Astrocyte of the cerebellum (primary cell): ENCODE measurements at regions not wholly inside any gene's neighbourhood (a gene's known extent, or its start where the extent isn't known, plus 50 kb on each side); places are given as distances from the start of the nearest gene placed in this dataset.

Experiments
- DNase-seq: peaks from one replicate; pipeline ENCODE4 v3.0.0-alpha.2; 2011; ENCODE audit warnings: low read depth
- H3K4me3 ChIP-seq: 2 replicates; pipeline ENCODE4 v1.5.1; 2011; ENCODE audit warnings: mild to moderate bottlenecking, low read depth, low read length, moderate library complexity
- CTCF ChIP-seq: IDR thresholded peaks from 2 replicates; pipeline ENCODE4 v1.5.1; 2012; ENCODE audit warnings: low read length, low read depth, moderate library complexity, mild to moderate bottlenecking; ENCODE audit errors: missing control alignments
- in situ Hi-C: cut with HindIII; loops from 2 replicates; pipeline ENCODE4 v1.10.0; 2017; ENCODE audit warnings: low sequenced_read_pairs

- DNase-seq: no peak
- no peak for TF ChIP-seq CTCF
- in situ Hi-C loops: no loop called here
- H3K4me3 ChIP-seq: no peak overlapping the region
These were observed 190.8 kb downstream of the TMEM18 start for GRCh38 chr2:486371-486770.

GRCh38 chr2:481388-481787 lies 193.5 kb upstream of the ALKAL2 start:
- no peak overlapping the region for H3K4me3 ChIP-seq
- no peak for DNase-seq
- in situ Hi-C loops: no loop called here
- TF ChIP-seq CTCF: no peak

GRCh38 chr2:479490-480176 lies 191.7 kb upstream of the ALKAL2 start:
- H3K4me3 ChIP-seq: no peak overlapping the region
- in situ Hi-C loops: no loop called here
- no peak for DNase-seq
- TF ChIP-seq CTCF: no peak

GRCh38 chr2:479031-479430 lies 191.1 kb upstream of the ALKAL2 start:
- TF ChIP-seq CTCF: no peak
- no peak overlapping the region for H3K4me3 ChIP-seq
- in situ Hi-C loops: no loop called here
- no peak for DNase-seq

GRCh38 chr2:471560-471959 lies 183.7 kb upstream of the ALKAL2 start:
- DNase-seq: no peak
- TF ChIP-seq CTCF: no peak
- H3K4me3 ChIP-seq: no peak overlapping the region
- in situ Hi-C loops: no loop called here

- in situ Hi-C loops: no loop called here
- DNase-seq: no peak
- TF ChIP-seq CTCF: no peak
- H3K4me3 ChIP-seq: no peak overlapping the region
These were observed 181.6 kb upstream of the ALKAL2 start for GRCh38 chr2:469514-469913.
